HG03571 (cell line): ENCODE measurements at regions not wholly inside any gene's neighbourhood (a gene's known extent, or its start where the extent isn't known, plus 50 kb on each side); places are given as distances from the start of the nearest gene placed in this dataset.
"Not testable (repeated sequence)": the region's sequence is repeated elsewhere in the genome, so short reads cannot be mapped to it uniquely, and the experiment has no call there.

Experiments
- ATAC-seq: cut with Tn5 transposase; IDR thresholded peaks from one replicate; pipeline ENCODE4 v1.9.1; 2021; ENCODE audit not compliant: unreplicated experiment

- ATAC-seq = no peak
Observed at GRCh38 chr12:44457465-44457864, 418.6 kb downstream of the NELL2 start.

- ATAC-seq = not testable (repeated sequence)
Observed at GRCh38 chr12:44454959-44455358, 421.2 kb downstream of the NELL2 start.

GRCh38 chr12:44446181-44446580 is 429.9 kb downstream of the NELL2 start:
- ATAC-seq = no peak

- ATAC-seq = peak; percentile 45
Observed at GRCh38 chr12:44441155-44441554, 435.0 kb downstream of the NELL2 start.
